Esophagus muscularis mucosa (tissue), 4 donors: ENCODE measurements at regions not wholly inside any gene's neighbourhood (a gene's known extent, or its start where the extent isn't known, plus 50 kb on each side); places are given as distances from the start of the nearest gene placed in this dataset.

ENCODE experiments used
- DNase-seq: peaks from one replicate; pipeline ENCODE4 v3.0.0-alpha.2; 2017; ENCODE audit errors: extremely low spot score
- H3K27ac ChIP-seq, 4 donors: fragments of 200-600 bp; sonication (generic); replicated peaks in 1 of 4; 1 replicate in 3 of 4; 2 replicates in 1 of 4; pipeline ENCODE4 v1.5.1; 2016 to 2019; ENCODE audit warnings: mild to moderate bottlenecking in 1 of 4
- H3K27me3 ChIP-seq, 4 donors: fragments of 200-600 bp; sonication (generic); one replicate each; pipeline versions ENCODE4 v1.5.1 to v1.6.0; 2016 to 2019
- H3K36me3 ChIP-seq, 4 donors: fragments of 200-600 bp; sonication (generic); one replicate each; pipeline ENCODE4 v1.5.1; 2016 to 2019
- H3K4me1 ChIP-seq, 4 donors: fragments of 200-600 bp; sonication (generic); one replicate each; pipeline ENCODE4 v1.5.1; 2016 to 2019
- H3K4me3 ChIP-seq, 4 donors: fragments of 200-600 bp; sonication (generic); 1 replicate in 2 of 4; 2 replicates in 2 of 4; pipeline ENCODE4 v1.5.1; 2016 to 2019; ENCODE audit warnings: mild to moderate bottlenecking in 4 of 4, moderate library complexity in 1 of 4
- H3K9me3 ChIP-seq, 4 donors: fragments of 200-600 bp; sonication (generic); 1 replicate in 3 of 4; 2 replicates in 1 of 4; pipeline ENCODE4 v1.5.1; 2016 to 2019
- EP300 ChIP-seq: sonication (generic); formaldehyde crosslinking; IDR thresholded peaks from one replicate; pipeline ENCODE4 v1.6.1; 2017; ENCODE audit warnings: antibody characterized with exemption
- POLR2A ChIP-seq: fragments of 450-650 bp; IDR thresholded peaks from one replicate; pipeline ENCODE4 v1.6.1; 2017; ENCODE audit warnings: antibody characterized with exemption, moderate library complexity, mild to moderate bottlenecking, low read depth
- POLR2AphosphoS5 ChIP-seq, 2 donors: sonication (generic); formaldehyde crosslinking; IDR thresholded peaks; one replicate each; pipeline ENCODE4 v1.6.1; 2017; ENCODE audit warnings: antibody characterized with exemption in 2 of 2
- WGBS: methylation state at CpG from one replicate; pipeline ENCODE4 v1.1.5; 2018; 5-methylcytosine and 5-hydroxymethylcytosine counted together
- intact Hi-C: fragments of 100-400 bp; cut with DNase I; formaldehyde crosslinking; loops from one replicate; pipeline ENCODE4 v1.15.1; 2023
- TF ChIP-seq, protein P1 (sequence below), 3 experiments: fragments of 200-600 bp in 2 of 3; fragments of 450-650 bp in 1 of 3; sonication (generic) in 2 of 3; IDR thresholded peaks; one replicate each; pipeline ENCODE4 v1.5.1; 2017 to 2019; ENCODE audit warnings: antibody characterized with exemption in 3 of 3, mild to moderate bottlenecking in 2 of 3, moderate library complexity in 1 of 3

DNA sequence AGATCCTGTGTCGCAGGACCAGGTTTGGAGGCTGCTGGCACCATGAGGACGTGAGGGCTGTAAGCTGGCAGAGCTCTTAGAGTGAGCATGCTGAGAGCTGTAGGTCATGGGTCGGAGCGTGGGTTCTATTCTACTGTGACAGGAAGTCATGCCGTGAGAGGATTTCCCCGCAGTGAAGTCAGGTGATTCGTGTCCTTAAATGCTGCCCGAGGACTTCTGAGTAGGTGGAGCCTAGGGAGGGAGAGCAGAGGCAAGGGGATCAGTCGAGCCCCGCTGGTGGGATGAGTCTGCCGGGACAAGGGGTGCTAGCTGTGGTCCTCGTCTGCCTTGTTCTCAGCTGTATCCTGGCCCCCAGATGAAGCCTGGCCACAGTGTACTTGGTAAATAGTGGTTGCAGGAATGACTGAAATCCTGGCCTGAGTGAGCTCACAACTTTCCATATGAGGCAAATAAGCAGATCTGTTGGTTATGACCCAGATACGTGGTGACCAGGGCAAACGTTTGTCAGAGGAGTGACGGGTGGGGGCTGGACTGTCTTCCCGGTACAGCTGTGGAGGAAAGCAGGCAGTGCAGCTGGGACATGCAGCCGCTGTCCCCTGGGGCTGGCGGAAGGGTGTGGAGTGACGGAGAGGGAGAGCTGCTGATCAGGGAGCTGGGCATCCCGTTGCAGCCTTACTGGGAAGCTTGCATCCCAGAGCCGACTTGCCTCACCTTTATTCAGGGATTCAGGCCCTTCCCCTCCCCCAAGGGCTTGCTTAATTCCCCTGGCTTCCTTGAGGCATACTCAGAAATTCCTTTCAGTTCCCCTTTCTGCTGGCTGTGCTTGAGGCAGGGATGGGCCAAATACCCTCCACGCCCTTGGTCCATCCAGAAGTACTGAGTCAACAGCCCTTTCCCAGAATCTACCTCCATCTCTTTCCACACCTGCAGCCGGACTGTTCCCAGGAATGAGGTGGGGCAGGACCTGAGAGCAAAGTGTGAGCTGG, 250.9 kb upstream of the RREB1 start:
- TF ChIP-seq POLR2AphosphoS5 (IDR thresholded peaks at IDR 0.05) (no peak), EP300 (no peak), POLR2A (no peak)
- TF ChIP-seq, protein P1, sequence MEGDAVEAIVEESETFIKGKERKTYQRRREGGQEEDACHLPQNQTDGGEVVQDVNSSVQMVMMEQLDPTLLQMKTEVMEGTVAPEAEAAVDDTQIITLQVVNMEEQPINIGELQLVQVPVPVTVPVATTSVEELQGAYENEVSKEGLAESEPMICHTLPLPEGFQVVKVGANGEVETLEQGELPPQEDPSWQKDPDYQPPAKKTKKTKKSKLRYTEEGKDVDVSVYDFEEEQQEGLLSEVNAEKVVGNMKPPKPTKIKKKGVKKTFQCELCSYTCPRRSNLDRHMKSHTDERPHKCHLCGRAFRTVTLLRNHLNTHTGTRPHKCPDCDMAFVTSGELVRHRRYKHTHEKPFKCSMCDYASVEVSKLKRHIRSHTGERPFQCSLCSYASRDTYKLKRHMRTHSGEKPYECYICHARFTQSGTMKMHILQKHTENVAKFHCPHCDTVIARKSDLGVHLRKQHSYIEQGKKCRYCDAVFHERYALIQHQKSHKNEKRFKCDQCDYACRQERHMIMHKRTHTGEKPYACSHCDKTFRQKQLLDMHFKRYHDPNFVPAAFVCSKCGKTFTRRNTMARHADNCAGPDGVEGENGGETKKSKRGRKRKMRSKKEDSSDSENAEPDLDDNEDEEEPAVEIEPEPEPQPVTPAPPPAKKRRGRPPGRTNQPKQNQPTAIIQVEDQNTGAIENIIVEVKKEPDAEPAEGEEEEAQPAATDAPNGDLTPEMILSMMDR (IDR thresholded peaks at IDR 0.05), result no peak
- peaks cover 0 to 23% (median 0%) of the 10 kb centered on the region in 4 donors for H3K27me3 ChIP-seq
- intact Hi-C loops, result loop anchor here (10.0 kb wide), 1 partner anchor 182 kb away; no protein-coding TSS in a partner anchor
- H3K9me3 ChIP-seq, result no peaks in the 10 kb centered on the region
- H3K4me1 ChIP-seq, result peaks cover 15 to 16% (median 15%) of the 10 kb centered on the region in 4 donors
- no peak for DNase-seq
- 19% methylated on average over 19 of the region's 23 CpGs for WGBS
- H3K27ac ChIP-seq, result peak overlapping the region in 2 of 4 donors; percentile 30 to 54
- no peaks in the 10 kb centered on the region for H3K36me3 ChIP-seq
- H3K4me3 ChIP-seq, result peak overlapping the region in 3 of 4 donors; percentile 14 to 31 (median 29)

DNA sequence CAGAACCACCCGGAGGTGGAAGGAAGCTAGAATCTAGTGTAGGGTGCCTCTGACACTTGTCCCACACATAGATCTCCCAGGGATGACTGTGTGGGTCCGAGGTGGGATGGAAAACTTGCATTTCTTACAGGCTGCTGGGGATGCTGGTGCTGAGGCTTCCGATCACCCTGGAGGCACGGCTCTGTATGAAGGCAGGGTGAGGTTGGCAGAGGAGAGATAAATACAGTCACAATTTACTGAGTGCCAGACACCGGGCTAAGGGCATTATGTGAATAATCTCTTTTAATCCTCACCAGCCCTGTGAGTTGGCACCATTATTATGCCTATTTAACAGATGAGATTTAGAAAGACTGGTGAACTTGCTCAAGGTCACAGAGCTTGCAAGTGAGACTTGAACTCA, 250.2 kb upstream of the RREB1 start:
- H3K4me1 ChIP-seq, result peaks cover 15 to 16% (median 15%) of the 10 kb centered on the region in 4 donors
- no peak overlapping the region for H3K27ac ChIP-seq
- no peak overlapping the region for H3K4me3 ChIP-seq
- 78% methylated on average over 4 of the region's 5 CpGs for WGBS
- H3K27me3 ChIP-seq, result peaks cover 0 to 23% (median 0%) of the 10 kb centered on the region in 4 donors
- H3K9me3 ChIP-seq, result no peaks in the 10 kb centered on the region
- DNase-seq, result no peak
- H3K36me3 ChIP-seq, result no peaks in the 10 kb centered on the region
- intact Hi-C loops, result loop anchor here (10.0 kb wide), 1 partner anchor 183 kb away; no protein-coding TSS in a partner anchor
- TF ChIP-seq POLR2A (no peak), POLR2AphosphoS5 (IDR thresholded peaks at IDR 0.05) (no peak), EP300 (no peak)
- TF ChIP-seq, protein P1 (IDR thresholded peaks at IDR 0.05), result no peak

DNA sequence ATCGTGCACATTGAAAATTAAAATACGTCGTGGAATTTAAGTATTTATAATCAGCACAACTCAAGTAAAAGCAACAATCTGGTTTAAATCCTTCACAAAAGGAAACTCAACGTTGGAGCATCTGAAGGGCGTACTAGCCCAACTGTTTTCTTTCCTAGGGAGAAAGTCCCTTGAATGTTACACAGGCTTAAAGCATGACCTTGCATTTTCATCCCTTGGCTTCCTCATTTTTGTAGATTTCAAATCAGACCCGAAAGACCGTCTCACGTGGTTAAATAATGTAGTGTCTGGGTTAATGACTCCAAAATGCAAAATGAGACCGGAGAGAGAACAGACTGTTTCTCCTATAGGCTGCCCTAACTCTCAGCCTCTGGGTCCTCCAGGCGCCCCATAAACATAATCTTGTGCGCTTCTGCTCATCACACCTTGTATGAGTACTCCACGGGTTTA, 249.2 kb upstream of the RREB1 start:
- H3K4me3 ChIP-seq, result no peak overlapping the region
- DNase-seq, result no peak
- TF ChIP-seq POLR2AphosphoS5 (IDR thresholded peaks at IDR 0.05) (no peak), EP300 (no peak), POLR2A (no peak)
- TF ChIP-seq, protein P1 (IDR thresholded peaks at IDR 0.05), result no peak
- intact Hi-C loops, result loop anchor here (10.0 kb wide), 1 partner anchor 184 kb away; no protein-coding TSS in a partner anchor
- peaks cover 0 to 23% (median 0%) of the 10 kb centered on the region in 4 donors for H3K27me3 ChIP-seq
- WGBS, result 75% methylated on average over 12 of the region's 12 CpGs
- H3K27ac ChIP-seq, result no peak overlapping the region
- no peaks in the 10 kb centered on the region for H3K36me3 ChIP-seq
- no peaks in the 10 kb centered on the region for H3K9me3 ChIP-seq
- H3K4me1 ChIP-seq, result peaks cover 15 to 16% (median 15%) of the 10 kb centered on the region in 4 donors

DNA sequence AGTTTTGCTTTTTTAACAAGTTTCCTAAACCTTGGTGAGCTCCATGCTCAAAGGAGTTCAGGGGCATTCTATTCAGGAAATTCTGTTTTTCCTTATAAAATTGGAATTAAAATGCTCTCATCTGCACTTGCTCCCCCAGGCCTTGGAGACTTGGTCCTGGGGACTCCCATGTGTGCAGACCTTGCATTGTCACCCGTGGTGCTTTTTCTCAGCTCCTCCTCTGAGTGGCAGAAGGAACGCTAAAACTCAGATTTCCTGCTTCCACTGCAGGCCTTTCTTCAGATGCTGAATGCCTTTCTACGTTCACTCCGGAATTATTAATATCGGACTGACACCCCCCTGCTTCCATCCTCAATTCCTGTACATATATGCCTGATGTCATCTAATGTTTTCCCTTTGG, 248.7 kb upstream of the RREB1 start:
- H3K27ac ChIP-seq, result no peak overlapping the region
- no peaks in the 10 kb centered on the region for H3K36me3 ChIP-seq
- H3K27me3 ChIP-seq, result peaks cover 0 to 23% (median 0%) of the 10 kb centered on the region in 4 donors
- H3K4me3 ChIP-seq, result no peak overlapping the region
- intact Hi-C loops, result loop anchor here (10.0 kb wide), 1 partner anchor 184 kb away; no protein-coding TSS in a partner anchor
- WGBS, result 71% methylated on average over 5 of the region's 5 CpGs
- no peak for DNase-seq
- TF ChIP-seq, protein P1 (IDR thresholded peaks at IDR 0.05), result no peak
- TF ChIP-seq POLR2A, result no peak
- no peak for TF ChIP-seq EP300
- TF ChIP-seq POLR2AphosphoS5 (IDR thresholded peaks at IDR 0.05), result no peak
- no peaks in the 10 kb centered on the region for H3K9me3 ChIP-seq
- H3K4me1 ChIP-seq, result peaks cover 15 to 16% (median 15%) of the 10 kb centered on the region in 4 donors
